Keratinocyte (primary cell): ENCODE measurements at regions not wholly inside any gene's neighbourhood (a gene's known extent, or its start where the extent isn't known, plus 50 kb on each side); places are given as distances from the start of the nearest gene placed in this dataset.

Source experiments
- DNase-seq: peaks from one replicate; pipeline ENCODE4 v3.0.0-alpha.2; 2011; ENCODE audit warnings: low read depth, missing footprints, low spot score
- FAIRE-seq: peaks from 2 replicates; lab custom pipeline; 2011; peaks lifted over from hg19 to GRCh38; lab: Jason Lieb, UNC
- H2AFZ ChIP-seq: 2 replicates; pipeline ENCODE4 v1.6.0; 2012; ENCODE audit warnings: low read length, control low read depth, inconsistent platforms; ENCODE audit not compliant: control insufficient read depth
- H3K27ac ChIP-seq: 2 replicates; pipeline ENCODE4 v1.5.1; 2011; ENCODE audit warnings: low read length; ENCODE audit not compliant: control insufficient read depth, insufficient read depth
- H3K27me3 ChIP-seq: 3 replicates; pipeline ENCODE4 v1.6.0; 2011; ENCODE audit warnings: low read length; ENCODE audit not compliant: control insufficient read depth, insufficient read depth; ENCODE audit errors: extremely low read depth
- H3K36me3 ChIP-seq, 2 experiments: 2 replicates in 1 of 2; 3 replicates in 1 of 2; pipeline ENCODE4 v1.5.1; 2011; ENCODE audit warnings: low read length in 2 of 2, mild to moderate bottlenecking in 1 of 2; ENCODE audit not compliant: control insufficient read depth in 2 of 2, insufficient read depth in 2 of 2; ENCODE audit errors: extremely low read depth in 1 of 2
- H3K4me1 ChIP-seq: 3 replicates; pipeline ENCODE4 v1.5.1; 2011; ENCODE audit warnings: low read length; ENCODE audit not compliant: control insufficient read depth, insufficient read depth; ENCODE audit errors: extremely low read depth
- H3K4me2 ChIP-seq: 3 replicates; pipeline ENCODE4 v1.6.0; 2011; ENCODE audit warnings: low read depth, low read length; ENCODE audit not compliant: control insufficient read depth, insufficient read depth; ENCODE audit errors: extremely low read depth
- H3K4me3 ChIP-seq, 3 experiments: fragments of 200-600 bp in 1 of 3; sonication (generic) in 1 of 3; 2 replicates in 2 of 3; 3 replicates in 1 of 3; pipeline ENCODE4 v1.5.1; 2011 to 2016; ENCODE audit warnings: low read length in 3 of 3, mild to moderate bottlenecking in 3 of 3, control low read depth in 2 of 3, inconsistent platforms in 1 of 3, low read depth in 1 of 3, mixed read lengths in 1 of 3, mixed run types in 1 of 3, moderate library complexity in 1 of 3; ENCODE audit not compliant: control insufficient read depth in 2 of 3, insufficient read depth in 2 of 3; ENCODE audit errors: extremely low read depth in 1 of 3
- H3K79me2 ChIP-seq: 2 replicates; pipeline ENCODE4 v1.6.0; 2012; ENCODE audit warnings: low read length; ENCODE audit not compliant: control insufficient read depth, insufficient read depth
- H3K9ac ChIP-seq: 3 replicates; pipeline ENCODE4 v1.6.0; 2011; ENCODE audit warnings: low read length; ENCODE audit not compliant: control insufficient read depth, insufficient read depth; ENCODE audit errors: extremely low read depth
- H3K9me1 ChIP-seq: 3 replicates; pipeline ENCODE4 v1.6.0; 2011; ENCODE audit warnings: low read length; ENCODE audit not compliant: control insufficient read depth, insufficient read depth; ENCODE audit errors: extremely low read depth
- H3K9me3 ChIP-seq: 2 replicates; pipeline ENCODE4 v1.5.1; 2012; ENCODE audit warnings: low read depth, low read length; ENCODE audit not compliant: control insufficient read depth
- H4K20me1 ChIP-seq: 3 replicates; pipeline ENCODE4 v1.6.0; 2011; ENCODE audit warnings: low read length; ENCODE audit not compliant: control insufficient read depth, insufficient read depth; ENCODE audit errors: extremely low read depth
- EZH2 ChIP-seq: IDR thresholded peaks from one replicate; pipeline ENCODE4 v1.6.1; 2012; ENCODE audit warnings: inconsistent platforms, mild to moderate bottlenecking, low read length, moderate library complexity
- dilution Hi-C: fragments of 300-500 bp; cut with MboI; formaldehyde crosslinking; loops from one replicate; pipeline ENCODE4 v1.7.0; 2020; ENCODE audit warnings: low sequenced_read_pairs; ENCODE audit not compliant: extremely low pct_ligation_motif_present
- TF ChIP-seq, protein P1 (sequence below), 3 experiments: IDR thresholded peaks in 1 of 3; conservative IDR thresholded peaks in 1 of 3; optimal IDR thresholded peaks in 1 of 3; 2 replicates in 2 of 3; 3 replicates in 1 of 3; pipeline versions ENCODE3 to v1.5.1; 2011; ENCODE audit warnings: low read length in 3 of 3, mild to moderate bottlenecking in 3 of 3, moderate library complexity in 2 of 3, control low read depth in 1 of 3, inconsistent platforms in 1 of 3; ENCODE audit not compliant: insufficient read depth in 2 of 3; ENCODE audit errors: extremely low read depth in 1 of 3

GRCh38 chr15:46856839-46857502, 860.3 kb upstream of the SEMA6D start:
- Histone ChIP-seq H3K27me3 (no peaks in the 10 kb centered on the region), H3K79me2 (no peaks in the 10 kb centered on the region), H3K9me1 (no peaks in the 10 kb centered on the region), H3K4me3 (no peak overlapping the region), H4K20me1 (no peaks in the 10 kb centered on the region), H3K9ac (no peak overlapping the region), H3K4me1 (no peaks in the 10 kb centered on the region), H2AFZ (no peak overlapping the region), H3K27ac (no peak overlapping the region), H3K9me3 (no peaks in the 10 kb centered on the region), H3K4me2 (no peak overlapping the region), H3K36me3 (no peaks in the 10 kb centered on the region)
- FAIRE-seq = no peak
- dilution Hi-C loops = no loop called here
- TF ChIP-seq, protein P1, sequence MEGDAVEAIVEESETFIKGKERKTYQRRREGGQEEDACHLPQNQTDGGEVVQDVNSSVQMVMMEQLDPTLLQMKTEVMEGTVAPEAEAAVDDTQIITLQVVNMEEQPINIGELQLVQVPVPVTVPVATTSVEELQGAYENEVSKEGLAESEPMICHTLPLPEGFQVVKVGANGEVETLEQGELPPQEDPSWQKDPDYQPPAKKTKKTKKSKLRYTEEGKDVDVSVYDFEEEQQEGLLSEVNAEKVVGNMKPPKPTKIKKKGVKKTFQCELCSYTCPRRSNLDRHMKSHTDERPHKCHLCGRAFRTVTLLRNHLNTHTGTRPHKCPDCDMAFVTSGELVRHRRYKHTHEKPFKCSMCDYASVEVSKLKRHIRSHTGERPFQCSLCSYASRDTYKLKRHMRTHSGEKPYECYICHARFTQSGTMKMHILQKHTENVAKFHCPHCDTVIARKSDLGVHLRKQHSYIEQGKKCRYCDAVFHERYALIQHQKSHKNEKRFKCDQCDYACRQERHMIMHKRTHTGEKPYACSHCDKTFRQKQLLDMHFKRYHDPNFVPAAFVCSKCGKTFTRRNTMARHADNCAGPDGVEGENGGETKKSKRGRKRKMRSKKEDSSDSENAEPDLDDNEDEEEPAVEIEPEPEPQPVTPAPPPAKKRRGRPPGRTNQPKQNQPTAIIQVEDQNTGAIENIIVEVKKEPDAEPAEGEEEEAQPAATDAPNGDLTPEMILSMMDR (optimal IDR thresholded peaks at IDR 0.05 in 1 of 3, IDR thresholded peaks at IDR 0.05 in 1 of 3, conservative IDR thresholded peaks at IDR 0.05 in 1 of 3; ENCODE audit: extremely low read depth in 1 of 3, insufficient read depth in 2 of 3, low read length in 3 of 3) = no peak
- TF ChIP-seq EZH2 = no peak
- DNase-seq = no peak

DNA sequence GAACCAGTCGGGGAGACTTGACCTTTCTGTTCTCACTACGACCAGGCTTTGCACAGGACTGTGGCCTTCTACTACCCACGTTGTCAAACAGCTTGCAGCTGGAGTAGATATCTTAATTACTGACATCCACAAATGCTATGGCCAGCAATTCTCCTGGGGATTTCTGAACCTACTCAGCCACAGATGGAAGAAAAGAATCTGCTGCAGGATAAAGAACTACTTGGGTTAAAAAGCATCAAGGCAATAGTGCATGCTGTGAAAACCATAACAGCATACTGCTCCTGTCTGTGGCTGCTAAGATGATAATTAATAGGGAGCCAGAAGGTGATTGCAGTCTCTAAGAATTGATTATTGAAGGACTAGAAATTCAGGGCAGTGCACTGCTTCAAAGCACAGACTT, 859.2 kb upstream of the SEMA6D start:
- Histone ChIP-seq H3K9me3 (no peaks in the 10 kb centered on the region), H3K9me1 (no peaks in the 10 kb centered on the region), H3K9ac (no peak overlapping the region), H3K4me1 (no peaks in the 10 kb centered on the region), H4K20me1 (no peaks in the 10 kb centered on the region), H3K27me3 (no peaks in the 10 kb centered on the region), H3K4me3 (no peak overlapping the region), H3K36me3 (no peaks in the 10 kb centered on the region), H3K79me2 (no peaks in the 10 kb centered on the region), H3K4me2 (no peak overlapping the region), H3K27ac (no peak overlapping the region), H2AFZ (no peak overlapping the region)
- dilution Hi-C loops = no loop called here
- DNase-seq (no peak), FAIRE-seq (no peak)
- TF ChIP-seq, protein P1 (optimal IDR thresholded peaks at IDR 0.05 in 1 of 3, IDR thresholded peaks at IDR 0.05 in 1 of 3, conservative IDR thresholded peaks at IDR 0.05 in 1 of 3; ENCODE audit: extremely low read depth in 1 of 3, insufficient read depth in 2 of 3, low read length in 3 of 3) = no peak
- TF ChIP-seq EZH2 = no peak
